GM19467 (cell line): ENCODE measurements at regions not wholly inside any gene's neighbourhood (a gene's known extent, or its start where the extent isn't known, plus 50 kb on each side); places are given as distances from the start of the nearest gene placed in this dataset.
"Not testable (repeated sequence)": the region's sequence is repeated elsewhere in the genome, so short reads cannot be mapped to it uniquely, and the experiment has no call there.

Experiments
- ATAC-seq: cut with Tn5 transposase; IDR thresholded peaks from one replicate; pipeline ENCODE4 v1.9.1; 2021; ENCODE audit warnings: mild to moderate bottlenecking, moderate library complexity; ENCODE audit not compliant: unreplicated experiment

DNA sequence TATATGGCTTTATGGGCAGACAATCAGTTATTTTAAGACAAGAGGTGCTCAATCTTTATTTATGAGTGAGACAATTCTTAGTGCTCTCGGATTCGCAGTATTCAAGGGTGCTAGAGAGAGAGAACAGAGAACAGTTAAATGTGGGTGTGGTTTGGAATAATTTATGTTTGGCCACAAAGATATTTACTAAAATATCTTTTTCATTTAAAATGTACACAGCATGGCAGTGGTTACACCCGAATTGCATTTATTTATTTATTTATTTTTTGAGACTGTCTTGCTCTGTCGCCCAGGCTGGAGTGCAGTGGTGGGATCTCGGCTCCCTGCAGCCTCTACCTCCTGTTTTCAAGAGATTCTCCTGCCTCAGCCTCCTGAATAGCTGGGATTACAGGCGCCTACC lies 109.2 kb downstream of the CDCA7 start:
- no peak for ATAC-seq

DNA sequence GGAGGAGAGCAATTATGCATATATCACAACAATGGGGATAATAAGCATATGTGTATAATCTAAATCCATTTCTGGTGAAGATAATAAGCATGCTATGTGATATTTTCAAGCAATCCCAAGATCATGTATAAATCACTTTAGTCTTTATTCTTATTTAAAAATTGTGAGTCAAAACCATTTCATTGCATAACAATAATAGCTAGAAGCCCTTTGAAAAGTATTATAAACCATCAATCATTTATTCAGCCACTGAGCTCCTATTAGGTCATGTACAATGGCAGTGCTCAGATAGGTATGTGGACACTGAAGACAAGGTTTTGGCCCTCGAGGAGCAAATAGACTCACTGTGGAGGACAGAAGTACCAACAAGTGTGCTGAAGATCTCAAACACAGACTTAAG lies 113.1 kb downstream of the CDCA7 start:
- ATAC-seq: no peak

GRCh38 chr2:173468266-173468793 lies 113.7 kb downstream of the CDCA7 start:
- ATAC-seq: no peak

- ATAC-seq: no peak
Observed at GRCh38 chr2:173472112-173472511, 117.4 kb downstream of the CDCA7 start.

- ATAC-seq: no peak
Observed at GRCh38 chr2:173483137-173483536, 128.5 kb downstream of the CDCA7 start.

DNA sequence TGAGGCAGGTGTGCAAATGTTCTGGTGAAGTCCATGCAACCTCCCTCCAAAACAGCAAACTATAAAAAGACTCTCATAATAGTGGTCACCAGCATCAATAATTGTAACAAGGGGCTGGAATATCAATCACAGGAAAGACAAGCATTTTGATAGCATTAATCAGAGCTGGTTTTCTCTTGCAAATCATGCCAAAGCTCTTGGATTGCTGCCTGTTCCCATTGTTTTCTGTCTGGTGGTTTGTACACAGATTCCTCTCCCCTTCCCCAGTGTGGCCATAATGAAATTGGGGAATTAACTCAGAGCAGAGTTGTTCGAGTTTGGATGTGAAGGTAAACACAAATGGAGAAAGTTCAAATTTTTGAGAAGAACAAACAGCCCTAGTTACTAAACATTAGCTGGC lies 134.2 kb downstream of the CDCA7 start:
- no peak for ATAC-seq

GRCh38 chr2:173491418-173491817 lies 136.7 kb downstream of the CDCA7 start:
- ATAC-seq: no peak

DNA sequence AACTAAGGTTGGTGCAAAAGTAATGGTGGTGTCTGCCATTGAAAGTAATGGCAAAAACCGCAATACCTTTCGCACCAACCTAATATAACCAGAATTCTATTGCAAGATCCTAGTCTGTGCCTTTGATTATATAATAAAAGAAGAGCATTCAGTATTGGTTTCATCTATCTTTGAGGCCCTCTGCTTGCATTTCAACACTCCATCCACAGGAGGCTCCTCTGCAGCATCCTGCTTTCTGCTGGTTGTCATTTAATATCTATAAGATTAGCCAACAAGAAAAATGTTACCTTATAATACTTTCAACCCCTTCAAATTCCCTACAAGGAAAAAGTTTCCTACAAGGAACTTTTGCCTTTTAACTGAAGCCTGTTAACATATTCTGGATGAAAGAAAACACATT lies 139.2 kb downstream of the CDCA7 start:
- ATAC-seq: no peak

DNA sequence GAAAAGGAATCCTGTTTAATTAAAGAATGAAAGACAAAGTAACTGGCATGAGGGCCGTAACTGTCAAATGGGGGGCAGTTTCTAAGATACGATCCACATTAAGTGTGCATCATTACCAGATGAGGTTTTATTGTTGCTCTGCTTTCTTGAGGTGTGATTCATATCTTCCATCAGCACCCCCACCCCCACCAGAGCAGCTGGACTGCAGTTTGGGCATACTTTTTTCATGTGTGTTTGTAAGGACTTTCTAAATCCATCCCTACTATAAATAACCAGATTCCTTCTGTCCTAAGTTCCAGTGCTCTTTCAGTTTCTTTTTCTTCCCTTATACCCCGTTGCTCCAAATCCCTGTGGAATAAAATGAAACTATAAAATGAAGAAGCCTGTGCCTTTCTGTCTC lies 142.1 kb downstream of the CDCA7 start:
- no peak for ATAC-seq

DNA sequence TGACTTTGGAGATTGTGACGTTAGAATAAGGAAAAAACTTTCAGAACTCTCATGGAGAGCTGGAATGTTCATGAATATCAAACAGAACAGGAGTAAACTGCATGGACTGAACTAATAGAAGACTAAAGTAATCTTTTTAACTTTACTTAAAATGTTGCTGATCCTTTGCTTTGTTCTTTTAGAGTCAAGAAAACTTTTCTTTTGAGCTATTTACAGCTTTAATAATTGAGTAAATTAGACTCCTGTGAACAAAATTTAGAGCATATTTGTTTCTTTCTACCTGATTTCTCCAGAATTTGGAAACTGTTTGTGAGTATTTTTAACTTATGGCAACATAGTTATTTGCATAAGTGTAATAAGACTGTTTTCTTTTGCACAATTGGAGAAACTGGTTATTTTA lies 146.3 kb downstream of the CDCA7 start:
- no peak for ATAC-seq

DNA sequence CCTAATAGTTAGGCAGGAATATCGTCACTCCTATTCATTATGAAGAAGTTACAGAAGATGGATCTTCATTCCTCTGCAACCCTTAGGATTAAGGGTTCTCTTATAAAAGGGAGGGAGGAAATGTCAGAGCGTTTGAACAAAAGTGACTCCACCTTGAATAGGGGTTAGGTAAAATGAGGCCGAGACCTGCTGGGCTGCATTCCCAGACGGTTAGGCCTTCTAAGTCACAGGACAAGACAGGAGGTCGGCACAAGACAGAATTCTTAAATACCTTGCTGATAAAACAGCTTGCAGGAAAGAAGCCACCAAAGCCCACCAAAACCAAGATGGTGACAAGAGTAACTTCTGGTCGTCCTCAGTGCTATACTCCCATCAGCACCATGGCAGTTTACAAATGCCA lies 147.6 kb downstream of the CDCA7 start:
- ATAC-seq: no peak

GRCh38 chr2:173511357-173511756 lies 156.7 kb downstream of the CDCA7 start:
- ATAC-seq: no peak

- no peak for ATAC-seq
Observed at GRCh38 chr2:173511942-173512341, 157.3 kb downstream of the CDCA7 start.

DNA sequence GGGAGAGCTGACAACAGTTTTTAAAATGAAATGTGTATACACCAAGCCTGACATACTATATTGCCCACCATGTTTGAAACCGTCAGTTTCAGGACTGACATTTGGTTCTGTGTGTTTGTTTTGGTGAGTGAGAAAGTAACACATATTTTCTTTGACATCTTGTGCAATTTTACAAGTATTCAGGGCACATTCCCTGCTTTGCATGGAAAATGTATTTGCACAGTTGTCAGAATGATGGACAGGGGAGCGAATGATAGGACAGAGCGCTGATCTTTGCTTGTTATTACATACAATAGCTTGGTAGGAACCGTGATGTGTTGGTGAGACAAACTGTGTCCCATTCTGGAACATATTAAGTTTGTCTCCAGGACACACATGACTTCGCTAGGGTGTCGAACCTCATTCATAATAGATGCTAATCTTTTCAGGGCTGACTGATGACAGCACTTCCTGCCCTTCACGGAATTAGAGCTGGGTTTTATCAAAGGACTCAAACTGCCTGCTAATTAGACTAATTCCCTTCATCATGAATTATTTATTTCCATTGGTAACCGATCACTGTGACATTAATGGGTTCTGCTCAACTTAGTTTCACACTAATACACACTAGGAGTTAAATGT lies 158.5 kb downstream of the CDCA7 start:
- ATAC-seq: no peak

DNA sequence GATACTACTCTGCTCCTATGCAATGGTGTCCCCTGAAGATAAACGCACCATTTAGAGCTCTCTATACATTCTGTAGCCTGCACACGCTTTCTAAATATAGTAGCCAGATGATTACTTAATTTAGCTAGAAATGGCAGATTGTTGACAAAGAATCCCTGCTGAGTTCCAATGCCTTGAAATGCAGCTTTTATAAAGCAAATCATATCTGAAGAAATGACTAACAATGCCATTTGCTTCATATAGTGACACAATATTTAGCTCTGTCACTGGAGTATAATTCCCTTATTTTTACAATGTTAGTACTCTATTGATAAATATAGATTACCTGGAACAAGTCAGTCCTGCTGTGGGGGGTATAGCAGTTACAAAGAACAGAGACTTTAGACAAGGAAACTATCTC lies 166.2 kb downstream of the CDCA7 start:
- ATAC-seq: no peak

GRCh38 chr2:173521450-173522192 lies 166.9 kb downstream of the CDCA7 start:
- ATAC-seq: no peak

GRCh38 chr2:173523497-173523896 lies 168.8 kb downstream of the CDCA7 start:
- no peak for ATAC-seq

- no peak for ATAC-seq
Observed at GRCh38 chr2:173524256-173524955, 169.7 kb downstream of the CDCA7 start.

DNA sequence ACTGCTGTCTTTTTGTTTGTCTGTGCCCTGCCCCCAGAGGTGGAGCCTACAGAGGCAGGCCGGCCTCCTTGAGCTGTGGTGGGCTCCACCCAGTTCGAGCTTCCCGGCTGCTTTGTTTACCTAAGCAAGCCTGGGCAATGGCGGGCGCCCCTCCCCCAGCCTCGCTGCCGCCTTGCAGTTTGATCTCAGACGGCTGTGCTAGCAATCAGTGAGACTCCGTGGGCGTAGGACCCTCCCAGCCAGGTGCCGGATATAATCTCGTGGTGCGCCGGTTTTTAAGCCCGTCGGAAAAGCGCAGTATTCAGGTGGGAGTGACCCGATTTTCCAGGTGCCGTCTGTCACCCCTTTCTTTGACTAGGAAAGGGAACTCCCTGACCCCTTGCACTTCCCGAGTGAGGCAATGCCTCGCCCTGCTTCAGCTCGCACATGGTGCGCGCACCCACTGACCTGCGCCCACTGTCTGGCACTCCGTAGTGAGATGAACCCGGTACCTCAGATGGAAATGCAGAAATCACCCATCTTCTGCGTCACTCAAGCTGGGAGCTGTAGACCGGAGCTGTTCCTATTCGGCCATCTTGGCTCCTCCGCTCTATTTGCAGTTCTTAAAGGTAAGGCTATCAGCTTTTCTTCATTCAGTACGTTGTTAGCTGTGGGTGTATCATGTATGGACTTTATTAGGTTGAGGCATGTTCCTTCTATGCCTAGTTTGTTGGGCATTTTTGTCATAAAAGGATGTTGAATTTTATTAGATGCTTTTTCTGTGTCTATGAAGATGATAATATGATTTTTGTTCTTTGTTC lies 178.3 kb downstream of the CDCA7 start:
- ATAC-seq: not testable (repeated sequence)

GRCh38 chr2:173537694-173538093 lies 183.0 kb downstream of the CDCA7 start:
- no peak for ATAC-seq

- no peak for ATAC-seq
Observed at GRCh38 chr2:173539615-173540014, 184.9 kb downstream of the CDCA7 start.
